IPS DF 6.9 (cell line): ENCODE measurements at regions not wholly inside any gene's neighbourhood (a gene's known extent, or its start where the extent isn't known, plus 50 kb on each side); places are given as distances from the start of the nearest gene placed in this dataset.

Experiments
- DNase-seq: peaks from one replicate; pipeline ENCODE4 v3.0.0-alpha.2; 2013; ENCODE audit warnings: low read depth, low spot score
- H3K27ac ChIP-seq: one replicate; pipeline ENCODE4 v1.5.1; 2013; ENCODE audit warnings: low read length, control low read depth
- H3K27me3 ChIP-seq: 2 replicates; pipeline ENCODE4 v1.6.1; 2013; ENCODE audit warnings: mild to moderate bottlenecking, low read length; ENCODE audit not compliant: control insufficient read depth, insufficient read depth
- H3K36me3 ChIP-seq: 2 replicates; pipeline ENCODE4 v1.6.1; 2013; ENCODE audit warnings: low read length; ENCODE audit not compliant: control insufficient read depth, insufficient read depth
- H3K4me1 ChIP-seq: 2 replicates; pipeline ENCODE4 v1.6.1; 2013; ENCODE audit warnings: low read length; ENCODE audit not compliant: control insufficient read depth, insufficient read depth
- H3K4me3 ChIP-seq: 2 replicates; pipeline ENCODE4 v1.5.1; 2013; ENCODE audit warnings: mild to moderate bottlenecking, low read length
- H3K9me3 ChIP-seq: 2 replicates; pipeline ENCODE4 v1.6.1; 2013; ENCODE audit warnings: low read length, inconsistent platforms; ENCODE audit not compliant: control insufficient read depth, insufficient read depth
- WGBS: extraction: QIAGEN DNeasy Blood & Tissue Kit; methylation state at CpG from one replicate; pipeline ENCODE4 v1.1.7; 2013; ENCODE audit warnings: mixed read lengths, missing lambda C conversion rate; ENCODE audit not compliant: insufficient read length, insufficient coverage; 5-methylcytosine and 5-hydroxymethylcytosine counted together

DNA sequence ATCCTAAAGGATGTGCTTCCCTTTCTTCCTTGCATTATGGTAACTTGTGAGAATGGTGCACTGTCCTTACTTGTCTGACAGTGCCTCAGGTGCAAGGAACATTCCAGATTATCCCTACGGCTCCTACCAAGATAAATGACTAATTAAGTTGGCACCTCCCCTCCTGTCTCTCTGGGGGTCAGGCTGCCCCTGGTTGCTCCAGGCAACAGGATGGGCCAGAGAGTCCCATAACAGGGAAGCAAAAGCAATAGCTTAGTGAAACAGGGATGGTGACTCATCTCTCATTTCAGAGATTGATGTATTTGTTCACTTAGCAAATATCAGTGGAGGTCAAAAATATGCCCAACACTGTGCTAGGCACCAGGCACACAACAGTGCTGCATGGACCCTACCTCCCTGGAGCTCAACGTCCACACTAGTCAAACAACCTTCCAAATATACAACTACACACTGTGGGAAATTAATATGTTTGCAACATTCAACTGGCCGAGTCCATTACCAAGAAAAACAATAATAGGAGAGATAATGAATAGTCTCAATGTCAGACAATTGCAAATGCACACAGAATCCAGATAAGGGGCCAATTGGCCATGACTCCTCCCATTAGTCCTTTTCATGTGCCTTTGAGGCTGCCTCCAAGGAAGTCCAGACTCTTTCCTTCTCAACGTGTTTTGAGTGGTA is 249.0 kb downstream of the TLE3 start:
- H3K4me1 ChIP-seq: no peaks in the 10 kb centered on the region
- H3K27me3 ChIP-seq: no peaks in the 10 kb centered on the region
- WGBS: no CpG with 5 or more reads among the region's 4 CpGs
- H3K27ac ChIP-seq: no peak overlapping the region
- no peaks in the 10 kb centered on the region for H3K9me3 ChIP-seq
- no peak overlapping the region for H3K4me3 ChIP-seq
- no peaks in the 10 kb centered on the region for H3K36me3 ChIP-seq
- no peak for DNase-seq

DNA sequence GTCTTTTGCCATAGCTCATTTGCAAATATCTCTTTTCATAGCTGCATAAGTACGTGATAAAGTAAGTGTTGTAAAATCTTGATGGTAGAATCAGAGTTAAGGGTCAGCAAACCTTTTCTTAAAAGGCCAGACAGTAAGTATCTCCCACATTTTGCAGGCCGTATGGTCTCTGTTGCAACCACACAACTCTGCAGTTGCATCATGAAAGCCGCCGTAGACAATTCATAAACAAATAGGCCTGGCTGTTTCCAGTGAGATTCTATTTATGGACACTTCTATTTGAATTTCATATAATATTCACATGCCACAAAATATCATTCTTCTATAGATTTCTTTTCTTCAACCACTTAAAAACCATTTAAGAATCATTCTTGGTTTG is 248.5 kb downstream of the TLE3 start:
- no peaks in the 10 kb centered on the region for H3K36me3 ChIP-seq
- H3K27me3 ChIP-seq: no peaks in the 10 kb centered on the region
- H3K9me3 ChIP-seq: no peaks in the 10 kb centered on the region
- no CpG with 5 or more reads among the region's 4 CpGs for WGBS
- H3K4me3 ChIP-seq: no peak overlapping the region
- no peak overlapping the region for H3K27ac ChIP-seq
- no peak for DNase-seq
- H3K4me1 ChIP-seq: no peaks in the 10 kb centered on the region

DNA sequence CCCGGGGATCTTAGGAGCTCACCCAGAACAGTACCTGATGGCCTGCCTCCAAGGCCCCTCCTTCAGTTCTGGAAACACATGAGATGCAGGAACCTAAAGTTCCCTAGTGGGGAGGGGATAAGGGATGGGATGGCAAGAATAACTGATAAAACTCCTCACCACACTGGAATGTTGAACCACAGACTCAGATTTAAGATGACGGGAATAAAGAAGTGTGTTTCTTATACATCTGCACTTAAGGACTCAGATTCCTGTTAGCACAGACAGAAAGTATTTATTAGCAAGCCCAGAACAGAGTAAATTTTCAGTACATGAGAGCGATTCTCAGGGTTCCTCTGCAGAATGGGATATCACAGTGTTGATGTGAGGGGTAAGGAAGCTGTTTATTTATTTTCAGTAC is 245.2 kb downstream of the TLE3 start:
- DNase-seq: no peak
- Histone ChIP-seq H3K36me3 (no peaks in the 10 kb centered on the region), H3K4me3 (no peak overlapping the region), H3K9me3 (no peaks in the 10 kb centered on the region), H3K4me1 (no peaks in the 10 kb centered on the region), H3K27me3 (no peaks in the 10 kb centered on the region), H3K27ac (no peak overlapping the region)
- no CpG with 5 or more reads among the region's 3 CpGs for WGBS

DNA sequence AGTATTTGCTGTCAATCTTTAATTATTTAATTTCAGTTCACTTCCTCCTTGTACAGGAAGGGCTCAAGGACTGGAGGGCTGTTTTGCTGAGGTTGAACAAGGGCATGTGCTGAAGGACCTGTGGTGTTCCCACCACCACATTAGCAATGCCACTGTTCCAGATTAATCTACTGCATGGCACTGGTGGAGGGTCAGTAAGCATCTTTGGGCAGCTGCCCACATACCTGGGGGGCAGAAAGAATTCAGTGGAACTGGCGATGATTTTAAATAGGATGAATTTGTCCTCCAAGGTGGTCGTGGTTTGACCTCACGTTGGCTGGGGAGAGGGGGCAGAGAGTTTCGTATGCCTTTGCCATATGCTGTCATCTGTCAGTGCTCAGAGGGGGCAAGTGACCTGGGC is 244.8 kb downstream of the TLE3 start:
- DNase-seq: no peak
- no CpG with 5 or more reads among the region's 4 CpGs for whole genome bisulfite sequencing
- H3K4me1 ChIP-seq: no peaks in the 10 kb centered on the region
- no peaks in the 10 kb centered on the region for H3K9me3 ChIP-seq
- H3K4me3 ChIP-seq: no peak overlapping the region
- H3K36me3 ChIP-seq: no peaks in the 10 kb centered on the region
- H3K27ac ChIP-seq: no peak overlapping the region
- no peaks in the 10 kb centered on the region for H3K27me3 ChIP-seq

DNA sequence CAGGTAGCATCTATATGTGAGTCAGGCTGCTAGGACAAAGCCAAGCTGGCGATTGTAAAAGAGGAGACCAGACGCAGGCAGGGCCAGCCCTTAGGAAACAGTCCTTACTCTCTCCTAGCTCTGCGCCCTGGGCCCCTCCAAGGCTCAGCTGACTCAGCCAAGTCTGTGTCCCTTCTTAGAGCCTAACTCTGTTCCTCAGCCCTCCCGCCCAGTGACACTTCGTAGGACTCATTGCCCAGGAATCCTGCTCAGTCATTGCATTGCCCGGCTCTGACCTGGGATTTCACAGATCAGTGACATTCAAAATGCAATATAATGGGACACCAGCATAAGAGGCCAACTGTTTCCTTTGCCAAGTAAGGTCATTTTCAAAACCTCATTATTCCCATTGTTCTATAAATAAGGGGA is 244.2 kb downstream of the TLE3 start:
- H3K27ac ChIP-seq: no peak overlapping the region
- H3K36me3 ChIP-seq: no peaks in the 10 kb centered on the region
- H3K4me1 ChIP-seq: no peaks in the 10 kb centered on the region
- no peak overlapping the region for H3K4me3 ChIP-seq
- no peaks in the 10 kb centered on the region for H3K27me3 ChIP-seq
- no peak for DNase-seq
- no CpG with 5 or more reads among the region's 6 CpGs for WGBS
- no peaks in the 10 kb centered on the region for H3K9me3 ChIP-seq

DNA sequence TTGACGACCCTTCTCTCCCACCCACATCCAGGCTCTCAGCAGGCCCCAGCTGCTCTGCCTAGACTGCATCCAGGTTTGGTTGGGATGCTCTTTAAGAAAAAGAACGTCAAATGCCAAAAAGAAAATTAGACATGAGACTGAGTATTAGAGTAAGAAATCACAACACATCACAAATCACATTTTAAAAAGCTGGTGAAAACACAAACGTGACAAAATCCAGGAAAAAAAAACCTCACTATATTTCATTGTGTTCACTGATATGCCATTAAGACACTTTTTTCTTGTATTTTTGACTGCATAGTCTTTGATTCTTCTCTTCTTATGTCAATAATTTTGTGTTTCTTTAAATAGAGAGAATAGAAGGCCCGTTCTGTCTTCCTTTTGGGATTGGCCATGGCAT is 243.7 kb downstream of the TLE3 start:
- no peaks in the 10 kb centered on the region for H3K9me3 ChIP-seq
- no peaks in the 10 kb centered on the region for H3K36me3 ChIP-seq
- no peaks in the 10 kb centered on the region for H3K27me3 ChIP-seq
- no peaks in the 10 kb centered on the region for H3K4me1 ChIP-seq
- no peak overlapping the region for H3K4me3 ChIP-seq
- DNase-seq: no peak
- no CpG with 5 or more reads among the region's 4 CpGs for WGBS
- H3K27ac ChIP-seq: no peak overlapping the region

DNA sequence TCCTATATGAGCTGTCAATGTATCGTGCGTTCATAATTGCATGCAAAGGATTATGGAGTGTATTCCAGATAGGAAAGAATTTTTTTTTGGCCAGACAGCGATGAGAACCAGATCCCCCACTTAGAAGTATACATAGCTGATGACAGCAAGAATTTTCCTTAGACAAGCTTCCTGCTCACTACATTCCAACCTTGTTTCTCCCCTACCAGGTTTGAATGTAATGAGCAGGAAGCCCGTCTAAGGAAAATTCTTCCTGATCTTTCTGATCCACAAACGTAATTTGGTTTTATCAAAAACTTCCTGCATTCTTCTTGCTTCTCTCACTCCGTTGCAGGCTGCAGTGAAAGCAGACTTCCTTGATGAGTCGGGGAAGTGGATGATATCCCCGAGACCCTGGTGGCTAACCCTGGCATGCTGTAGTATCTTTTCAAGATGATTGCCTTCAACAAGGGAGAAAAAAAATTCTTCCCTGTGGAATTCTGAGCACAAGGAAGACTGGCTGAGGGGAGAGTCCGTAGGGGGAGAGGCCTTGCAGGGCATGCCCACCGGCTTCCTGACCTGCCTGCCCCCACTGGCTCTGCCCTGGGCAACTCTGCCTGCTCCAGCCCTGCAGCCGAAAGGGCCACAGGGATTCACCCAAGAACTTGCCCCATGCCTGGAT is 243.1 kb downstream of the TLE3 start:
- WGBS: no CpG with 5 or more reads among the region's 11 CpGs
- Histone ChIP-seq H3K4me1 (no peaks in the 10 kb centered on the region), H3K9me3 (no peaks in the 10 kb centered on the region), H3K4me3 (no peak overlapping the region), H3K27ac (no peak overlapping the region), H3K36me3 (no peaks in the 10 kb centered on the region), H3K27me3 (no peaks in the 10 kb centered on the region)
- DNase-seq: no peak

DNA sequence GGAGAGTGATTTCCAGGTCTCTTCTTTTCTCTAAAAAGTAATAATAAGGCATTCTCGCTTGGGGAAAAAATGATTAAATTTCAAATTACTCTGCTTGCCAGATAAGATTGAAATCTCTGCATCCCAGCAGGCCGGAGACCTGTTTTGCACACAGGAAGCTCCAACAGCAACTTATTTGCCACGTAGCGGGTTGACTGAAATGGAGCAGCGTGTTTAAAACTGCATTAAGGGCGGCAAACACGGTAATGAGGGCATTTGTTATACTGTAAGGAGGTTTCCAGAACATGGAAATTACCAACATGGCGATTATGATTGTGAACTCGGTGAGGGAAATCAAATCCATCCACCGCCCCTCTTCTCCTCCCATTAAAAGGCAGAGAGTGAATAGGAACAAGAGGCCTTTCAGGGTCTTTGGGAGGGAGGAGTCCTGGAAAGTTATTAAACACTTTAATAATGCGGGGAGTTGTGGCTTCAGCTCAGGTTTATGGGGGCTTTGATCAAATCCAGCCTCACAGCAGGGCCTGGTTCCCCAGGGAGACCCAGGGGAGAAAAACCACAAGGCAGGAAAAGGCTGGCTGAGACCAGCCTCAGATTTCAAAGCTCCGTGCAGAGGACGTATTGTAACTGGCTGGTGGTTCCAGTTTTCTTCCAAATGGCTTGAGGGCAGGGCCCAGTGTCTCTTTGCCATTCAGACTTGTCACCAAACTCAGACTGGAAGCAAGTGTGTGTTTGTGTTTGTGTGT is 242.3 kb downstream of the TLE3 start:
- DNase-seq: no peak
- H3K4me1 ChIP-seq: no peaks in the 10 kb centered on the region
- H3K27ac ChIP-seq: no peak overlapping the region
- H3K36me3 ChIP-seq: no peaks in the 10 kb centered on the region
- no peaks in the 10 kb centered on the region for H3K27me3 ChIP-seq
- no peaks in the 10 kb centered on the region for H3K9me3 ChIP-seq
- H3K4me3 ChIP-seq: no peak overlapping the region
- WGBS: no CpG with 5 or more reads among the region's 13 CpGs

DNA sequence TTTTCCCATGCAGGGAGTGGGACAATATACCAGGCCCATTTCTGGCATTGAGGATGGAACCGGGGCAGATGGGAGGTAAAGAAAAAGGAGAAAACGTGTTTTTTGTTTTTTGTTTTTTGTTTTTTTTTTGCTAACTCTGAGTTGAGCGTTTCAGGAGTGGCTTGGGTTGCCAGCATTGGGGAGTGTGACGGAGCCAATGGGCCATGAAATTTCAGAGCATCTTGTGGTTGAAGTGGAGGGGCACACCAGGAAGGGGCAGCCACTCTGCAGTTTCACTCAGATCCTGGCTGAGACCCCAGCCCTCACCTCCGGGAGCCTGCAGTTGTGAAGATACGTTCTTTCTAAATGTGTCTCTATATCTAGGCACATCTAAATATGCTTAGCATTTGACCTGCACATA is 240.5 kb downstream of the TLE3 start:
- no peak for DNase-seq
- H3K9me3 ChIP-seq: no peaks in the 10 kb centered on the region
- H3K4me1 ChIP-seq: no peaks in the 10 kb centered on the region
- no peak overlapping the region for H3K27ac ChIP-seq
- H3K4me3 ChIP-seq: no peak overlapping the region
- H3K27me3 ChIP-seq: no peaks in the 10 kb centered on the region
- WGBS: no CpG with 5 or more reads among the region's 6 CpGs
- no peaks in the 10 kb centered on the region for H3K36me3 ChIP-seq

DNA sequence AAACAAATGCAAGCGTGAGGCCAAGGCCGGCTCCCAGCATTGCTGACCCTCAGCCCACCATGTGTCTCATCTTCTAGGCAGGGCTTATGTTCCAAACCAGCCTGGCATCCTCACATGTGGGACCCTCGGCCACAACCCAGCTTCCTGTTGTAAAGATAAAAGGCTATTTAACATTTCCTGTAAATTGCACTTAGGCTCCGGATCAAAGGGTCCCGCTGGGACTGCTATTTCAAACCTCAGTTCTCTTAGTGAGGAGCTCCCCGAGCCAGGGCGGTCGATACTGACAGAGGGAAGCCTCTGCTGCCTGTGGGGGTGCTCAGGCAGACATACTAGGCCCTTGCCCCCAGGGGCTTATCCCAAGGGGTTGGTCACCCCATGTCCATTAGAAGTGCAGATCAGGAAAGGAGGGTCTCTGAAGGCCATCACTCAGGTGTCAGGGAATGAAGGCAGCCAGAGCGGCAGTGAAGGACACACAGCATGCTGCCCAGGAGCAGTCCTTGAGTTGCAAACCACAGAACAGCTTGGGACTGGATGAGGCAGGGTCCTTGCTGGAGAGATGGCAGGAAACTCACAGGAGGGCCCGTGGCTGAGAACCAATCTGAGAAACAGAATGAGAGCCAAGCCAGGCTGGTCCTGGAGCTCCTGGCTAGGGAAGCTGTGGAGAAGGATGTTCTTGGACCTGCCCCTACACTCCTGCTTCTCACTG is 239.9 kb downstream of the TLE3 start:
- no CpG with 5 or more reads among the region's 10 CpGs for WGBS
- no peak for DNase-seq

More for the DNA sequence above, 239.9 kb downstream of the TLE3 start:
- Histone ChIP-seq H3K36me3 (no peaks in the 10 kb centered on the region), H3K4me1 (no peaks in the 10 kb centered on the region), H3K4me3 (no peak overlapping the region), H3K27me3 (no peaks in the 10 kb centered on the region), H3K9me3 (no peaks in the 10 kb centered on the region), H3K27ac (no peak overlapping the region)
